OCI-LY1 (cell line): ENCODE measurements at regions not wholly inside any gene's neighbourhood (a gene's known extent, or its start where the extent isn't known, plus 50 kb on each side); places are given as distances from the start of the nearest gene placed in this dataset.

Experiments
- EZH2 ChIP-seq: fragments of 200-600 bp; sonication (generic), shearing (Covaris generic); IDR thresholded peaks from 2 replicates; pipeline ENCODE4 v1.8.0; 2017; ENCODE audit warnings: borderline replicate concordance, mixed run types, mild to moderate bottlenecking, antibody characterized with exemption, low read length, moderate library complexity, mixed read lengths
- TF ChIP-seq, protein P1 (sequence below): fragments of 200-600 bp; sonication (generic), shearing (Covaris generic); IDR thresholded peaks from 2 replicates; pipeline ENCODE4 v1.5.1; 2017; ENCODE audit warnings: mild to moderate bottlenecking, antibody characterized with exemption, low read length, moderate library complexity, mixed read lengths

DNA sequence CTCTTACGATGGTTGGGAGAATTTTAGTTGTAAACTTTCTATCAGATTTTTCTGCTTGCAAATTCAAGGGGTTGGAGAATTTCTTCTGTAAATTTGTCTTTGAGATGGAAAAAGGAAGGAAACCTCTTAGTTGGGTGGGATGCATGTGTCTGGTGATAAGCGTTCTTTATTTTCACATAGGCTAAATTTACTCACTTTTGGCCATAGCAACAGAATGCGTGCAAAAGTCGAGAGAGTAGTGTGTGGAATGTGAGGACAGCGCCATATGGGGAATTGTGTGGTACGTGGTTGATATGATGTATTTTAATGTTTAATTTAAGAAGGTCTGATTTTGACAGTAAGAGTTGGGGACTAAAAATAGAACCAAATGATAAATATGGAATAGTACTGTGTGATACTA, 282.2 kb downstream of the TAF11L14 start:
- TF ChIP-seq, protein P1, sequence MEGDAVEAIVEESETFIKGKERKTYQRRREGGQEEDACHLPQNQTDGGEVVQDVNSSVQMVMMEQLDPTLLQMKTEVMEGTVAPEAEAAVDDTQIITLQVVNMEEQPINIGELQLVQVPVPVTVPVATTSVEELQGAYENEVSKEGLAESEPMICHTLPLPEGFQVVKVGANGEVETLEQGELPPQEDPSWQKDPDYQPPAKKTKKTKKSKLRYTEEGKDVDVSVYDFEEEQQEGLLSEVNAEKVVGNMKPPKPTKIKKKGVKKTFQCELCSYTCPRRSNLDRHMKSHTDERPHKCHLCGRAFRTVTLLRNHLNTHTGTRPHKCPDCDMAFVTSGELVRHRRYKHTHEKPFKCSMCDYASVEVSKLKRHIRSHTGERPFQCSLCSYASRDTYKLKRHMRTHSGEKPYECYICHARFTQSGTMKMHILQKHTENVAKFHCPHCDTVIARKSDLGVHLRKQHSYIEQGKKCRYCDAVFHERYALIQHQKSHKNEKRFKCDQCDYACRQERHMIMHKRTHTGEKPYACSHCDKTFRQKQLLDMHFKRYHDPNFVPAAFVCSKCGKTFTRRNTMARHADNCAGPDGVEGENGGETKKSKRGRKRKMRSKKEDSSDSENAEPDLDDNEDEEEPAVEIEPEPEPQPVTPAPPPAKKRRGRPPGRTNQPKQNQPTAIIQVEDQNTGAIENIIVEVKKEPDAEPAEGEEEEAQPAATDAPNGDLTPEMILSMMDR: no peak
- no peak for TF ChIP-seq EZH2
